GM23338 (cell line): ENCODE measurements at regions not wholly inside any gene's neighbourhood (a gene's known extent, or its start where the extent isn't known, plus 50 kb on each side); places are given as distances from the start of the nearest gene placed in this dataset.

Source experiments
- ATAC-seq: fragments of 200-7000 bp; cut with Tn5 transposase; 3 replicates; pipeline ENCODE4 v1.9.1; 2020
- DNase-seq: peaks from one replicate; pipeline ENCODE4 v3.0.0-alpha.2; 2015; ENCODE audit warnings: low spot score
- H2AFZ ChIP-seq: fragments of 200-600 bp; sonication (generic); 2 replicates; pipeline ENCODE4 v1.8.0; 2016; ENCODE audit warnings: antibody characterized with exemption, mild to moderate bottlenecking, moderate library complexity
- H3F3A ChIP-seq: fragments of 200-600 bp; sonication (generic); replicated peaks from 2 replicates; pipeline ENCODE4 v1.8.0; 2017; ENCODE audit warnings: antibody characterized with exemption, mixed run types, low read depth
- H3K27ac ChIP-seq: fragments of 200-600 bp; sonication (generic); 2 replicates; pipeline ENCODE4 v1.6.1; 2016; ENCODE audit warnings: low read depth
- H3K27me3 ChIP-seq: fragments of 200-600 bp; sonication (generic); 2 replicates; pipeline ENCODE4 v1.8.0; 2016; ENCODE audit warnings: mild to moderate bottlenecking, mixed run types, moderate library complexity; ENCODE audit not compliant: insufficient read depth
- H3K36me3 ChIP-seq: fragments of 200-600 bp; sonication (generic); 2 replicates; pipeline ENCODE4 v1.8.0; 2016; ENCODE audit warnings: mild to moderate bottlenecking; ENCODE audit not compliant: insufficient read depth
- H3K4me1 ChIP-seq: fragments of 200-600 bp; sonication (generic); 2 replicates; pipeline ENCODE4 v1.8.0; 2016; ENCODE audit warnings: mild to moderate bottlenecking, moderate library complexity; ENCODE audit not compliant: insufficient read depth
- H3K4me2 ChIP-seq: fragments of 200-600 bp; sonication (generic); 2 replicates; pipeline ENCODE4 v1.7.1; 2017; ENCODE audit warnings: mixed run types
- H3K4me3 ChIP-seq: fragments of 200-600 bp; sonication (generic); 2 replicates; pipeline ENCODE4 v1.6.1; 2016; ENCODE audit warnings: mixed run types
- H3K79me2 ChIP-seq: fragments of 200-600 bp; sonication (generic); replicated peaks from 2 replicates; pipeline ENCODE4 v1.8.0; 2017; ENCODE audit warnings: mild to moderate bottlenecking; ENCODE audit not compliant: insufficient read depth
- H3K9me2 ChIP-seq: fragments of 200-600 bp; sonication (generic); 2 replicates; pipeline ENCODE4 v1.8.0; 2017; ENCODE audit not compliant: insufficient read depth
- H4K20me1 ChIP-seq: fragments of 200-600 bp; sonication (generic); replicated peaks from 2 replicates; pipeline ENCODE4 v1.8.0; 2017; ENCODE audit warnings: mild to moderate bottlenecking; ENCODE audit not compliant: insufficient read depth
- H3K27ac Mint-ChIP-seq: 2 replicates; pipeline ENCODE4 v1.8.0; 2020; ENCODE audit warnings: inconsistent platforms, mild to moderate bottlenecking, moderate library complexity, mixed read lengths
- H3K27me3 Mint-ChIP-seq: 3 replicates; pipeline ENCODE4 v1.8.0; 2022; ENCODE audit warnings: low read depth, mild to moderate bottlenecking, moderate library complexity, mixed read lengths, inconsistent platforms; ENCODE audit not compliant: insufficient read depth, poor library complexity
- H3K36me3 Mint-ChIP-seq: 3 replicates; pipeline ENCODE4 v1.8.0; 2021; ENCODE audit warnings: low read depth, mild to moderate bottlenecking, inconsistent platforms, moderate library complexity, mixed read lengths
- H3K4me1 Mint-ChIP-seq: 3 replicates; pipeline ENCODE4 v1.8.0; 2020; ENCODE audit warnings: mild to moderate bottlenecking, inconsistent platforms, mixed read lengths
- H3K4me3 Mint-ChIP-seq: 3 replicates; pipeline ENCODE4 v1.8.0; 2021; ENCODE audit warnings: moderate library complexity, mild to moderate bottlenecking, inconsistent platforms, mixed read lengths
- H3K9me3 Mint-ChIP-seq: 3 replicates; pipeline ENCODE4 v1.8.0; 2020; ENCODE audit warnings: moderate library complexity, mild to moderate bottlenecking, inconsistent platforms, mixed read lengths
- CREB1 ChIP-seq: fragments of 250-450 bp; sonication (Bioruptor Pico); IDR thresholded peaks from 2 replicates; pipeline ENCODE4 v1.5.0; 2020; ENCODE audit warnings: low read depth, mild to moderate bottlenecking, moderate library complexity
- CTCF ChIP-seq, 2 experiments: fragments of 200-600 bp in 1 of 2; sonication (generic) in 1 of 2; conservative IDR thresholded peaks; 2 replicates each; pipeline versions ENCODE4 v1.5.1 to v1.6.1; 2016 to 2017; ENCODE audit warnings: antibody characterized with exemption in 2 of 2, low read depth in 2 of 2, mild to moderate bottlenecking in 2 of 2, moderate library complexity in 1 of 2
- ETS1 ChIP-seq: IDR thresholded peaks from 2 replicates; pipeline ENCODE4 v1.6.1; 2016; ENCODE audit warnings: antibody characterized with exemption
- EZH2 ChIP-seq: fragments of 200-600 bp; sonication (generic); IDR thresholded peaks from one replicate; pipeline ENCODE4 v1.8.0; 2017; ENCODE audit warnings: antibody characterized with exemption, mild to moderate bottlenecking, low read depth; ENCODE audit not compliant: unreplicated experiment
- EZH2phosphoT487 ChIP-seq: fragments of 200-600 bp; sonication (generic); IDR thresholded peaks from one replicate; pipeline ENCODE4 v1.8.1; 2018; ENCODE audit warnings: antibody characterized with exemption; ENCODE audit not compliant: unreplicated experiment
- JUNB ChIP-seq: IDR thresholded peaks from one replicate; pipeline ENCODE4 v1.6.1; 2016; ENCODE audit warnings: antibody characterized with exemption; ENCODE audit not compliant: unreplicated experiment
- NANOG ChIP-seq: IDR thresholded peaks from 2 replicates; pipeline ENCODE4 v1.6.1; 2016; ENCODE audit warnings: antibody characterized with exemption, borderline replicate concordance
- POLR2AphosphoS5 ChIP-seq: IDR thresholded peaks from 2 replicates; pipeline ENCODE4 v1.6.1; 2016; ENCODE audit warnings: antibody characterized with exemption, low read depth
- REST ChIP-seq: IDR thresholded peaks from one replicate; pipeline ENCODE4 v1.6.1; 2018; ENCODE audit warnings: antibody characterized with exemption; ENCODE audit not compliant: unreplicated experiment
- STAT1 ChIP-seq: IDR thresholded peaks from one replicate; pipeline ENCODE4 v1.6.1; 2016; ENCODE audit warnings: antibody characterized with exemption; ENCODE audit not compliant: unreplicated experiment
- ZNF114 ChIP-seq: fragments of 250-450 bp; sonication (Bioruptor Pico); IDR thresholded peaks from 2 replicates; pipeline ENCODE4 v1.5.0; 2020; ENCODE audit warnings: mild to moderate bottlenecking, moderate library complexity
- ZNF331 ChIP-seq: fragments of 250-450 bp; sonication (Bioruptor Pico); IDR thresholded peaks from 2 replicates; pipeline ENCODE4 v1.5.0; 2020; ENCODE audit warnings: low read depth, mild to moderate bottlenecking, moderate library complexity
- ZNF462 ChIP-seq: fragments of 250-450 bp; sonication (Bioruptor Pico); IDR thresholded peaks from 2 replicates; pipeline ENCODE4 v1.5.0; 2020; ENCODE audit warnings: mild to moderate bottlenecking, moderate library complexity

- Histone ChIP-seq H3K27me3 (no peaks in the 10 kb centered on the region), H3K36me3 (no peaks in the 10 kb centered on the region), H3K79me2 (no peaks in the 10 kb centered on the region), H3K27ac (no peak overlapping the region), H4K20me1 (no peaks in the 10 kb centered on the region; the same call in 1 of the 2 replicates), H3K4me3 (no peak overlapping the region), H3K9me2 (no peaks in the 10 kb centered on the region), H3K4me2 (no peak overlapping the region), H2AFZ (no peak overlapping the region), H3F3A (no peaks in the 10 kb centered on the region), H3K4me1 (no peaks in the 10 kb centered on the region)
- ATAC-seq (no peak), DNase-seq (no peak)
- TF ChIP-seq ZNF462 (CRISPR knock-in tag) (no peak), ETS1 (no peak), REST (no peak), JUNB (no peak), POLR2AphosphoS5 (no peak), NANOG (no peak), STAT1 (no peak), CREB1 (CRISPR knock-in tag) (no peak), ZNF331 (CRISPR knock-in tag) (no peak), CTCF (conservative IDR thresholded peaks at IDR 0.05; ENCODE audit: low read depth in 2 of 2) (no peak), EZH2phosphoT487 (no peak), ZNF114 (CRISPR knock-in tag) (no peak), EZH2 (no peak)
- no peaks in the 10 kb centered on the region; the same call in 2 of the 3 replicates for H3K36me3 Mint-ChIP-seq
- H3K4me3 Mint-ChIP-seq = no peak overlapping the region
- H3K9me3 Mint-ChIP-seq = peaks cover 2% of the 10 kb centered on the region; the same call in 1 of the 3 replicates
- H3K27ac Mint-ChIP-seq = no peak overlapping the region
- H3K4me1 Mint-ChIP-seq = no peaks in the 10 kb centered on the region
- no peaks in the 10 kb centered on the region for H3K27me3 Mint-ChIP-seq
These were observed 587.2 kb upstream of the KLHL4 start for GRCh38 chrX:86930419-86930818.
